ENCODE measurements at regions not wholly inside any gene's neighbourhood (a gene's known extent, or its start where the extent isn't known, plus 50 kb on each side); places are given as distances from the start of the nearest gene placed in this dataset.

GRCh38 chr2:236852100-236852976 lies 233.4 kb upstream of the COPS8 start:
- no peak for TF ChIP-seq POLR2A (IDR thresholded peaks at IDR 0.05; ENCODE audit: low read length)
- TF ChIP-seq GATA1 (IDR thresholded peaks at IDR 0.05; ENCODE audit: low read depth, low read length): no peak

All from erythroblast (primary cell).